MCF 10A (cell line): ENCODE measurements at regions not wholly inside any gene's neighbourhood (a gene's known extent, or its start where the extent isn't known, plus 50 kb on each side); places are given as distances from the start of the nearest gene placed in this dataset.
"Not testable (repeated sequence)": the region's sequence is repeated elsewhere in the genome, so short reads cannot be mapped to it uniquely, and the experiment has no call there.

ENCODE experiments used
- BruUV-seq: library from RNA; stranded (reverse); fragments of 400-500 nt; replicated peaks from 2 replicates; lab custom pipeline; 2021; lab: Mats Ljungman, UMichigan
- CTCF ChIA-PET: fragments of 300-600 bp; sonication (Branson Sonifier 250); formaldehyde crosslinking; extraction: SDS; loops from one replicate; lab custom pipeline; 2021; ENCODE audit warnings: antibody characterized with exemption, inconsistent platforms; lab: Yijun Ruan, JAX
- POLR2A ChIA-PET: fragments of 300-600, 350-650 bp; sonication (Branson Sonifier 250); formaldehyde crosslinking; extraction: SDS; loops from one replicate; lab custom pipeline; 2020; ENCODE audit warnings: antibody characterized with exemption, inconsistent platforms; lab: Yijun Ruan, JAX
- DNase-seq: peaks from one replicate; pipeline ENCODE4 v3.0.0-alpha.2; 2018; ENCODE audit not compliant: unreplicated experiment
- H3K27ac Mint-ChIP-seq: one replicate; pipeline ENCODE4 v1.8.0; 2022; ENCODE audit warnings: mild to moderate bottlenecking, low read depth, mixed read lengths; ENCODE audit not compliant: unreplicated experiment
- H3K27me3 Mint-ChIP-seq: one replicate; pipeline ENCODE4 v1.8.0; 2022; ENCODE audit warnings: mixed read lengths; ENCODE audit not compliant: insufficient read depth, unreplicated experiment
- H3K36me3 Mint-ChIP-seq: one replicate; pipeline ENCODE4 v1.8.0; 2022; ENCODE audit warnings: mild to moderate bottlenecking, moderate library complexity, mixed read lengths; ENCODE audit not compliant: insufficient read depth, unreplicated experiment
- H3K4me1 Mint-ChIP-seq: one replicate; pipeline ENCODE4 v1.8.0; 2022; ENCODE audit warnings: mixed read lengths; ENCODE audit not compliant: insufficient read depth, unreplicated experiment
- H3K4me3 Mint-ChIP-seq: one replicate; pipeline ENCODE4 v1.8.0; 2022; ENCODE audit warnings: mild to moderate bottlenecking, moderate library complexity, mixed read lengths; ENCODE audit not compliant: unreplicated experiment
- H3K9me3 Mint-ChIP-seq: one replicate; pipeline ENCODE4 v1.8.0; 2022; ENCODE audit warnings: mixed read lengths; ENCODE audit not compliant: unreplicated experiment
- CTCF ChIP-seq: fragments of 200-600 bp; IDR thresholded peaks from one replicate; pipeline ENCODE4 v1.8.0; 2022; ENCODE audit warnings: antibody characterized with exemption, mild to moderate bottlenecking; ENCODE audit not compliant: unreplicated experiment
- intact Hi-C: fragments of 100-400 bp; cut with micrococcal nuclease; formaldehyde crosslinking; loops from 2 replicates; pipeline ENCODE4 v1.14.1; 2022

- H3K27ac Mint-ChIP-seq: no peak overlapping the region
Measured at GRCh38 chr14:105879867-105880561, 353.6 kb downstream of the TMEM121 start.

GRCh38 chr14:105880616-105881015, 354.2 kb downstream of the TMEM121 start:
- intact Hi-C loops: no loop called here
- no TSS peak for BruUV-seq
- Mint-ChIP-seq H3K36me3 (no peaks in the 10 kb centered on the region), H3K9me3 (peaks cover 12% of the 10 kb centered on the region), H3K4me3 (no peak overlapping the region), H3K27ac (no peak overlapping the region), H3K4me1 (no peaks in the 10 kb centered on the region), H3K27me3 (no peaks in the 10 kb centered on the region)
- TF ChIP-seq CTCF: no peak
- ChIA-PET POLR2A (no interaction called here), CTCF (no interaction called here)
- no peak for DNase-seq

More at GRCh38 chr14:105879867-105880561, 353.6 kb downstream of the TMEM121 start:
- Mint-ChIP-seq H3K4me3 (no peak overlapping the region), H3K36me3 (no peaks in the 10 kb centered on the region), H3K4me1 (no peaks in the 10 kb centered on the region), H3K9me3 (peaks cover 18% of the 10 kb centered on the region), H3K27me3 (no peaks in the 10 kb centered on the region)
- DNase-seq: no peak
- ChIA-PET POLR2A (no interaction called here), CTCF (interaction anchor here (0.8 kb wide), 1 partner anchor 65 kb away, joined by 3 read pairs; no protein-coding TSS in a partner anchor)
- no peak for TF ChIP-seq CTCF
- intact Hi-C loops: no loop called here
- no TSS peak for BruUV-seq

GRCh38 chr14:105881021-105881930, 354.9 kb downstream of the TMEM121 start:
- Mint-ChIP-seq H3K27ac (no peak overlapping the region), H3K27me3 (no peaks in the 10 kb centered on the region), H3K4me3 (no peak overlapping the region), H3K9me3 (peaks cover 5% of the 10 kb centered on the region), H3K36me3 (no peaks in the 10 kb centered on the region), H3K4me1 (no peaks in the 10 kb centered on the region)
- no peak for DNase-seq
- no peak for TF ChIP-seq CTCF
- intact Hi-C loops: no loop called here
- no TSS peak for BruUV-seq
- POLR2A ChIA-PET: no interaction called here
- CTCF ChIA-PET: no interaction called here

- H3K36me3 Mint-ChIP-seq, H3K4me1 Mint-ChIP-seq, POLR2A ChIA-PET, DNase-seq, H3K27me3 Mint-ChIP-seq, BruUV-seq, CTCF ChIA-PET, intact Hi-C loops, H3K9me3 Mint-ChIP-seq, H3K4me3 Mint-ChIP-seq, H3K27ac Mint-ChIP-seq: not testable (repeated sequence)
Measured at GRCh38 chr14:105882011-105882410, 355.6 kb downstream of the TMEM121 start.
